GM18498 (cell line): ENCODE measurements at regions not wholly inside any gene's neighbourhood (a gene's known extent, or its start where the extent isn't known, plus 50 kb on each side); places are given as distances from the start of the nearest gene placed in this dataset.
"Not testable (repeated sequence)": the region's sequence is repeated elsewhere in the genome, so short reads cannot be mapped to it uniquely, and the experiment has no call there.

Source experiments
- ATAC-seq: cut with Tn5 transposase; IDR thresholded peaks from one replicate; pipeline ENCODE4 v1.9.1; 2021; ENCODE audit warnings: mild to moderate bottlenecking, moderate library complexity; ENCODE audit not compliant: unreplicated experiment

DNA sequence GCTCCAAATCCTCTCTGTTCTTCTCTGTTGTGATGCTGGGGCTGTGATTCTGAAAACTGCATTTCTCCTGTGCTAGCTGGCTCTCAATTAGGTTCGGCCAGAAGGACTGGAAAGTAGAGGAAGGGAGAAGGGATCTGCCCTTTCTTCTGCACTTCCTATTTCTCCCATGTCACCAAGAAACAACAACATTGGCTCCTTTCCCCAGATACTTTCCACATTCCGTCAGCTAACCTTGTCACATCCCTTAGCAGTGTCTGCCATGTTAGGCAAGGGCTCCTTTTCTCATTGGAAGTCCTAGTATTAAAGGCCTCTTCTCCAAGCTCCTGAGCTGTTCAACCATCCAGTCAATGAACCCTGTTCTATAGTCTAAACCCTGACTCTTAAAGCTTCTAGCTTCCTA, 171.1 kb downstream of the ZNF621 start:
- no peak for ATAC-seq

DNA sequence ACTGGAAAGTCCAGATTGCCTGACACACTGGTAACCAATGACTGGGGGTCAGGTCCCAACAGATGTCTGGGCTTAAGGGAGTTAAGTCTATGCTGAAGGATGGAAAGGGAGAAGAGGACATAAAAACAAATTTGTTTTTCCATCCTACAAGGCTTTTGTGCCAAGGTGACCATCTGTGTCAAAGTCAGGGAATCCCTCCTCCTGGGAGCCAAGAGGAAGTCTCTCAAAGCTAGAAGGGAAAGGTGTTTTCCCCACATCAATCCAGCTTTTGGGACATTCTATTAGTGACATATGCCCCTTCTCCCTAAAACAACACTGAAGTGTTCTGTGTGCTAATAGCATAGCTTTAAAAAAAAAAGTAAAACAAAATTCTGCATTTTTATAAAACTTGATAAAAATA, 173.9 kb downstream of the ZNF621 start:
- ATAC-seq: not testable (repeated sequence)

DNA sequence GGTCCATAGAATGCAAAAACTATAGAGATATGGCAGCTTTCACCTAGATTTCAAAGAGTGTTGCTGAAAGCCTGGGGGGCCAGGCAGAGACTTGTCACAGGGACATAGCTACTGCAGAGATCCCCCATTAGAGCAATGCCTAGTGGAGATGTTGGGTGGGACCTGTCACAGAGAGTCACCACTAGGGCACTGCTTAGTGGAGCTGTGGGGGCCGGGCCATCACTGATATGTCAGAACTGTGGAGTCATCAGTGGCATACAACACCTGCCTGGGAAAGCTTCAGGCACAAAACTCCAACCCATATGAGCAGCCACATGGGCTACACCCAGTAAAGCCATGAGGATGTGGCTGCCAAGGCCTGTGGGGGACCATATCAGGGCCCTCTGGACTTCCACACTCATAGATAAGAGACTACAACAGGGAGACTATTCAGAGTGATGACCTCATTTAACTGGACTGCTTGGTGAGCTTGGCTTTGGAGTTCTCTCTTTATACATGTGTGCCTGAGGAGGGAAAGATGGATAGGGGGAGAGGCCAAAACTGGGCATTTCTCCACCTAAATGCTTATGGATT, 176.3 kb downstream of the ZNF621 start:
- ATAC-seq: no peak

DNA sequence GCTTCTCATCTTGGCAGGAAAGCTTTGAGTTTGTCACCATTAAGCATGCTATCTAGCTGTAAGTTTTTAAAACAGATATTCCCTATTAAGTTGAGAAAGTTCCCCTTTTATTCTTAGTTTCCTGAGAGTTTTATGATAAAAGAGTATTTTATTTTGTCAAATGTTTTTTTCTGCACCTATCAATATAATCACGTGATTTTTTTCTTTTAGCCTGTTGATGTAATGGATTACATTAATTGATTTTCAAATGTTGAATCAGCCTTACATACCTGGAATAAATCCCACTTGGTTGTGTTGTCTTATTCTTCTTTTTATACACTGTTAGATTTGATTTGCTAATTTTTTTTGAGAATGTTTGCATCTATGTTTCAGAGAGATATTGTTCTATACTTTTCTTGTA, 179.5 kb downstream of the ZNF621 start:
- no peak for ATAC-seq

DNA sequence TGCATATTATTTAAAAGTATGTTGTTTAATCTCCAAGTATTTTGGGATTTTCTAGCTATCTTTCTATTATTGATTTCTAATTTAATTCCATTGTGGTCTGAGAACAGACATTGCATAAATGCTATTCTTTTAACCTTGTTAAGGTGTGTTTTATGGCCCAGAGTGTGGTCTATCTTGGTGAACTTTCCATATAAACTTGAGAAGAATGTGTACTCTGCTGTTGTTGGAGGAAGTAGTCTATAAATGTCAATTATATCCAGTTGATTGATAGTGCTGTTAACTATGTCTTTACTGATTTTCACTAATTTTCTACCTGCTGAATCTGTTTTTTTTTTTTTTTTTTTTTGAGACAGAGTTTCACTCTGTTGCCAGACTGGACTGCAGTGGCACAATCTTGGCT, 180.9 kb downstream of the ZNF621 start:
- ATAC-seq: no peak

DNA sequence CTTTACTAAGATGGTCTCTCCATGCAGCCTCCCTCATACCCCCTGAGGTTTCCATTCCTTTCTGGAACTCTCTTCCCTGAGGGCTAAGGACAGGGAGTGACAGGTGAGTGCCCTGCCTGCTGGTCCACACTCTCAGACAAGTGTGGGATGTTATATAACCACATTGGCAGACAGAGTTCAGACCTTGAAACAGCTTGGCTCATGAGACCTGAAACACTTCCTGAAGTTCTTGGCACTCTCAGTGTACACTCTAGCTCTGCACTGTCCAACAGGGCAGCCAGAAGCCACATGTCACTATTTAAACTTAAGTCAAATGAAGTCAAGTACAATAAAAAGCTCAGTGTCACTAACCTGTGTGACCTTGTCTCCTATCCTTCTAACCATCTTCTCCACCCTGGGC, 188.5 kb downstream of the ZNF621 start:
- ATAC-seq: no peak

DNA sequence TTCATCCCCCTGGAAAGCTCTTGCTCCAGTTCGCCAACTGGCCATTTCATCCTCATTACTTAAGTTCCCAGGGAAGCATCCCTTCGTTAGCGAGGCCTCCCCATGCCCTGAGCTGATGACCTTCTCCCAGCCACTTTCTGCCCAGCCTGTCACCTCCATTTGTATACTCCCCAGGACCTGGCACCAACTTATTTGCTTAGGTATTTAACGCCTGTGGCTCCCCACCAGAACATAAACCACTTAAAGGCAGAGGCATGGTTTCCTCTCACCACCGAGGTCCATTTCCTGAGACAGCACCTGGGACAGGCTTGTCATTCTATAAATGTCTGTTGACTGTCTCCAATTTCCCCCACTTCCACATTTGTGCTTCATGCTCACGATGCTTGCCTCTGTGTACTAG, 189.0 kb downstream of the ZNF621 start:
- no peak for ATAC-seq

DNA sequence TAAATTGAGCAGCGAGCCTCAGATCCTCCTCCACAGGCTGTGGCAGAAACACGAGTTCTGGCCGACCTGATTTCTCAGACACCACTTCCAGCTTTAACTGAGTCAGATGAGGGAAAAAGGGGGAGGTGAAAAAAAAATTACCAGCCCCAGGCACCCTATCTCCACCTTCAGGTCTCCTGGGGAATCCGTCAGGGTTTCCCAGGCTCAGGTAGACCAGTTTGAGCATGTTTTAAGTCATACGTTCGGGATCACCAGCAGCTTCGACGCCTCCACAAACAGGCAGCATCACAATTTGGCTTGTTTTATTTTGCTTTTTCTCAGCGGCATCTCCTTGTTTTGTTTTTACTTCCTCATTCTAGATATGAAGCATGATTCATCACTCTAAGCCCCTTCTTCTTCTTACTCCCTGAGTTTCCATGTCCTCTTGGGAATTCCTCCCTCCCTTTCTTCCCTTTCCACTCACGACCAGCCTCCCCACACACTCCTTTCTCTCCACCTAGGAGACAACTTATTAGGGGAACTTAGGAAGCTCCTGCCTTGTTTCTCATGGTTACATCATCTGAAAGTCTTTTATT, 190.1 kb downstream of the ZNF621 start:
- no peak for ATAC-seq

DNA sequence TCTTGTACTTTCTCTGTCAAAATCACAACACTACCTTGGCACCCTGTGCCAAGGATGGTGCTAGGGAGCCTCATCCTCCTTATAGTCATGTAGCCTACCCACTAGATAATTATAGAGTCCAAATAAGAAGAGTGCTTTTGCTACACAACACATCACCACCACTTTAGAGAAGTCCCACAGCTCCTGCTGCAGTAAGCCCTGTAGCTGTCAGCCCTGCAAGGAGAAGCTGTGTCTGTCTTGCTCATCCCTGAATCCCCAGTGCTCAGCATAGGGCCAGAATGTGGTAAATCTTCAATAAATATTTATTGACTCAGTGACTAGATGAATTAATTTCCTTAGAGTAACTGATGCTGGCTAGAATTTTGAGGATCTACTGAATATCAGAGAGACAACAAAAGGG, 190.8 kb downstream of the ZNF621 start:
- no peak for ATAC-seq

DNA sequence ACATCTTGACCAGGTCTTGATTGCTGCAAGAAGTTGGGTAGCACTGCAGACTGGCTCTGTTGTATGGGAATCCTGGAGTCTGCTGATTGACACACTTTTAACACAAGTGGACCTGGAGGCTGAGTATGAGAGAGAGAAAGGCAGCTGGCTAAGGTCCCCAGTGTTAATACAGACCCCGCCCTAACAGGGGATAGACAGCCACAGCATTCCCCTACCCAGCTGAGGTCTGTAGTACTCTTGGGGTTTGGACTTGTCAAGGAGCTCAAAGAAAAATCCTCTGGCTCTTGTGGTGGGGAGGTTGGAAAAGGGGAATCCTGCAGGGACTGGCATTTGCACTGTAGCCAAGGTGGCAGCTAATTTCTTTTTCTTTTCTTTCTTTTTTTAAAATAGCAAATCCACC, 192.7 kb downstream of the ZNF621 start:
- ATAC-seq: no peak

DNA sequence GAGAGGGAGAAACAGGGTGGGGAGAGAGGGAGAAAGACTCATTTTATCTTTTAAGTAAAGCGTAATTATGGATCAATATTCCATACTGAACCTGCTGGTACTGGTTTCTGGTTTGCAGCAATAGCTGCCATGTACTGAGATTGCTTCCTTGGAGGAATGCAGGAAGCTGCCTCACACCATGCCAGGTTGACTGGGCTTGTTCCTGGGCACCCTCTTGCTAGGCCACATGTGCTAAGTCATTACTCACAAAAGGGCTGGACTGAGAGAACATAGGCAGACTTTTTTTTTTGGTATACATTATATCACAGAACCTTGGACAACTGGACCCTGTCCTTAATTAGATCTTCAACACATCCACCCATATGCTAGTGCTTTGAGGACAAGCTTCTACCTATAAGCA, 193.4 kb downstream of the ZNF621 start:
- ATAC-seq: peak; percentile 24

DNA sequence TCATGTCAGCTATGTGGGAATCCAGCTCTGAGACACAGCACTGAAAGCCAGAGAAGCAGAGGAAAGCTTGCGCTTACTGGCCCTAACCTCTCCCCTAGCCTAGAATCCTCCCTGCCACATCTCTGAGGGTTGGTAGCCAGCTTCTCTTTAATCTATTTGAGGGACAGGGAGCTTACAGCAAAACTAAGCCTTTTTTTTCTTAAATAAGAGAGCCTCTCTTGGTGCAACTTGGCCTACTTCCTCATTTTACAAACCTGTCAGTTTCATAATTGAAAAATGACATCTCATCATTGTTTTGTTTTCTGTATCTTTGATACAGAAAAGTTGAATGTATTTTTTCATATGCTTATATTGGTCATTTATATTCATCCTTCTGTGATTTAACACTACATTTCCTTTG, 193.9 kb downstream of the ZNF621 start:
- ATAC-seq: peak; percentile 94

DNA sequence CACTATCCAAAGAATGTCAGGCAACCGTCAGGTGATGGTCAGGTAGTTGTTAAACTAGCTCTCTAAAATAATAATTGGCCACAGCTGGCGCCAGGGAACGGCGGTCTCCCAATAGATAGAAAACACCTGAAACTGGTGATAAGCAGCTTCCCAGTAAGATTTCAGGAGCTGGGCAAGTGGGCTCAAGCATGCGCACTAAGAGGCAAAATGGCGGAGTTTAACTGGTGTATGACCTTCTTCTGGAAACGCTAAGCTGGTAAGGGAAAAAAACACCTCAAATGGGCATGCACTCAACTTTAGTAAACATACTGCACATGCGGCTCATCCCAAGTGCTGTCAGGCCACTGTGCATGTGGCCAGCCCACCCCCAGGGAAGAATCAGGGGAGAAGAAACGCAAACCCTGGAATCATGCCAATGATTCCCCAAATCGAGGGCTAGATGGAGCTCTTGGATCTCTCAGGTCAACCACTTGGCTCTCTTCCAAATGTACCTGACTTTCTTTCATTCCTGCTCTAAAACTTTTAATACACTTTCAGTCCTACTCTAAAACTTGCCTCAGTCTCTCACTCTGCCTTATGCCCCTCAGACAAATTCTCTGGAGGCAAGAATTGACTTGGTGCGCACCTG, 195.0 kb downstream of the ZNF621 start:
- no peak for ATAC-seq

DNA sequence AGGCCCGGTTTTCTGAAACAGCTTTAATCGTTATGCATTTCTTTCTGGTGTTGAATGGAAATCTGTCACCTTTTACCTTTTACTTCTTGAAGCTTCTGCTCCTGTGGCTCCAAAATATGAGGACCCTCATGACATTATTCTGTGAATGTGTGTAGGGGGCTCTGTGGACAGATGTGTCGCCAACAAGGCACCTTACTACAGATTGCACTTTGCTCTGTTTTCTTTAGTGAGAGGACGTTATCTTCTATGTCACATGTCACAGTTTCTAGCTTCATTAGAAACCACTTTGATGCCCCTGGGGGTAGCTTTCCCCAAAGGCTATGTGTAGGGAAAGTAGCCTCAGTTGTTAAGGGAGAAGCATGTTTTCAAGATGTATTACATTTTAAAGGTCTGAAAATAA, 195.6 kb downstream of the ZNF621 start:
- no peak for ATAC-seq

DNA sequence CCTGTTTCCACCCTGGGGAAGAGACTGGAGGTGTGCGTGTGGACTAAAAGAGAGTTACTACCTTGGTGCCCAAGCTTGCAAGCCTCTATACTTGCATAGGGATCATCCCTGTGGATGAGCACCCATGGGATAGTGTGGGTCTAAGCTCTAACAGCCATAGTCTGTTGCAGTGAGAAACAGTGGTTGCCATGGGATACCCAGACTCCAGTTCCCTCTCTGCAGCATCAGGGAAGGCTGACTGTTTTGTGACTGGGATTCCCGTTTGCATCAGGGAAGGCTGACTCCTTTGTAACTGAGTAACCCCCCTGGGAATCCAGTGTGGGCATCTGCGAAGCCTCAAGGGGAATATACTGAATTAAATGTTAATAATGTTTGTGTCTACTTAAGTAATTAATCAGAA, 196.1 kb downstream of the ZNF621 start:
- ATAC-seq: no peak

DNA sequence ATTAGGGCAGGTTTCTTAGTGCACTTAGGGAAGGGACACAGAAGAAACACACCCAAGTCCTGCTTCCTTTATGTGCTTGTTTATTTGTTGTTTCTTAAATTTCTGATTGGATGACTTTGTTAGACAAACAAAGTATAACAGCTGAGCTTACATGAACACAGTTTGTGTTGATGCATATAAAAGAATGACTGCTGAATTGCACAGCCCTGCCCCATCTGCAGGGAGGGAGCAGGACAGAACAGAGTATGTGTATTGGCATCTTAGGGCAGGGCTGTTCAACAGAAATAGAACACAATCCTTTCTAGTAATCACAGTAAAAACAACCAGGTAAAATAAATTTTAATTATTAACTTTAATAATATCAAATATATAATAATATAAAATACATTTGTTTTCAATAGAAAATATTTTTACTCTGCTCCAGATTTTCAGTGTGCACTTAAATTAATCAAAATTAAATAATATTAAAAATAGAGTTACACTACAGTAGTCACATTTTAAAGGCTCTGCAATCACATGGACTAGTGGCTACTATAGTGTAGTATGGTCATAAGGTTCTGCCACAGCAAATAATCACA, 198.4 kb downstream of the ZNF621 start:
- no peak for ATAC-seq

DNA sequence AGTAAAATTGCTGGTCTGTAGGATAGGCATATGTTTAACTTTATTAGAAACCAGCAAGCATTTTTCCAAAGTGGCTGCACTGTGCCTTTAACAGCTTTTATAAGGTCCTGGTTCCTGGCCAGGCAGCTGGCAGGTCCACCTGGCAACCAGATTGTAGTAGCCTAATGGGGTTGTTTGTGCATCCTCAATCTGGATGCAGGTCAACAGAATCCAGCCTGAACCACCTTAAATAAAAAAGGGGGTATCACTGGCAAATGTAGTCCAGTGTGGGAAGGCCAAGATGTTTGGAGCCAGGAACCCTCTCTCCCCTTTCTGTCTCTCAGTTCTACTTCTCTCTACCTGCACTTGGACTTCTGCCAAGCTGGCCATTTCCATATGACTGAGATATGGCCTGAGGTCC, 200.3 kb downstream of the ZNF621 start:
- no peak for ATAC-seq

DNA sequence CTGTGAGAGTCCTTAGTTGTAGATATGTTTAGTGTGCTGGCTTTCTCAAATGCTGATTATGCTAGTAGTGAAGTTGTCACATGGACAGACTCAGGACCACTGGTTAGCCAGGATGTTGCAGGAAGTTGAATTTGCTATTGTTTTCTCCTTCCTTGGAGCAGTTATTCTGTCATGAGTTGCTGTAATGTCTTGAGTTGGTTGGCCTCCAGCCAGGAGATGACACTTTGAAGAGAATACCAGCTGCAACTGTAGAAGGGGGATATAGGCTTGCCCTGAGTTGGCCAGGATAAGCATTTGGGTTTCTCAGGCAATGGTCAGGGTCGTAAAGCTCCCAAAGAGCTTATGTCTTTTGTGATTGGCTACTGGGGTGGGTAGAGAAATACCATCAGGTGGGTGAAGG, 206.7 kb downstream of the ZNF621 start:
- ATAC-seq: no peak

DNA sequence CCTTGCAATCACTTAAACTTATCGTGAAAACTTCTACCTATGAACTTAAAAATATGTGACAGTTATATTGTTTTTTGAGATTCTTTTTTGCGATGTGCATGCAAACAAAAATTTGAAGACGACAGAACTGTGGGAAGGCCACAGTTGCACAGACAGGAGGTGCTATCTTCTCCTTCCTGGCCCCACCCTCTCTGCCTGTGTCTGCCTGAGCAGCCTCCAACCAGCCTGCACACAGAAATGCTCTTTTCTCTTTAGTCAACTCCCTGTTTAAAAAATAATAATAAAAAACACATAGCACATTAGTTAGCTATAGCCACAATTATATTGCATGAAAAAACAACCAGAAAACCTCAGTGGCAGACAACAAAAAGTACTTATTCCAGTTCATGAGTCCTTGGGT, 212.2 kb downstream of the ZNF621 start:
- ATAC-seq: no peak

DNA sequence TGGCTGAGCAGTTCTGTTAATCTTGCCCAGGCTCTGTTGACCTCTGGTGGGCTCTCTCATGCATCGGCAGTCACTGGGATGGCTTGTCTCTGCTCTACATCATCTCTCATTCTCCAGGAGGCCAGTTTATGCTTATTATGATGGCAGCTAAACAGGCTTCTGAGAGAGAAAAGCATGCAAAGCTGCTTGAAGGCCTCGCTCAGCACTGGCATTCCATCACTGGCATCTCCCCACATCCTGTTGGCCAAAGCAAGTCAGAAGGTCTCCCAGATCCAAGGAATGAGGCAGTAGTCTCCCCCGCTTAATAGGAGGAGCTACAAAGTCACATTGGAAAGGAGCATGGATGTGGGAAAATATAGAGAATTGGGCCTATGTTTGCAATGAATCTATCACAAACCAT, 212.6 kb downstream of the ZNF621 start:
- no peak for ATAC-seq

DNA sequence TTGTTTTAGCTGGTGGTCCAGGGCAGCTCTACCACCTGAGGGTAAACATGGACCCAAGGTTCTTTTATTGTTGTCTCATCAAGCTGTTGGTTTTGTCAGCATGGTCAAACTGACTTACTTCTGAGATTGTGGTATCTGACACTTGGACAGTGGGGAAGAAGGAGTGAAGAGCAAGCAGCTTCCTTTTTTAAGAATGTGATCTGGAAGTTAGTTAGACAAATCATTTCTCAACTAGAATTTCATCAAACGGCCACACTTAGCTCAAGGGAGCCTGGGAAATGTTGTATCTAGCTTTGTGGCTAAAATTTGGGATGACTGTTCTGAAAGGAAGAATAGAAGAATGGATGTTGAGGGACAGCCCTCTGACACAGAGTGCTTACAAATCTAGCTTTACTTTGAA, 215.2 kb downstream of the ZNF621 start:
- ATAC-seq: no peak

DNA sequence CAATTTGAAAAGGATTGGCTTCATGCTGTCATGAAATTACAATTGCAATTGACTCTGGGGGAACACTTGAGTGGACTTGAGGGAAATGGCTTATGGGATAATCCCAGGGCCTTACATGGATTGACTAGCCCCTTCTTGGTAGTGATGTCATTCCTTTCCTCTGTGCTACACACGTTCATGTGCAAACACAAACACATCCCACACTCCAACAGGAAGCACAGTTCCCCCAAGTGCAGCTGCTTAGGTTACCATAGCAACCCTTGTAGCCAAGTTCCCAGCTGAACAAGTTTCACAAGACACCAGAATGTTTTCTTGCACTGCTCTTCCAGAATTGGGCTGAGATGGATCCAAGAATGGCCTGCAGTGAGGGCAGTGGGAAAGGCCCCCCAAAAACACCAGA, 217.0 kb downstream of the ZNF621 start:
- no peak for ATAC-seq
